ENCODE measurements at regions not wholly inside any gene's neighbourhood (a gene's known extent, or its start where the extent isn't known, plus 50 kb on each side); places are given as distances from the start of the nearest gene placed in this dataset.

- Histone ChIP-seq H3K4me3 (no peak overlapping the region), H3K27ac (replicated peaks in 1 of 4) (no peak overlapping the region), H3K4me1 (no peaks in the 10 kb centered on the region), H3K9me3 (peaks cover 0 to 20% (median 6%) of the 10 kb centered on the region in 4 donors), H3K27me3 (no peaks in the 10 kb centered on the region), H3K36me3 (no peaks in the 10 kb centered on the region)
- TF ChIP-seq, protein P1, sequence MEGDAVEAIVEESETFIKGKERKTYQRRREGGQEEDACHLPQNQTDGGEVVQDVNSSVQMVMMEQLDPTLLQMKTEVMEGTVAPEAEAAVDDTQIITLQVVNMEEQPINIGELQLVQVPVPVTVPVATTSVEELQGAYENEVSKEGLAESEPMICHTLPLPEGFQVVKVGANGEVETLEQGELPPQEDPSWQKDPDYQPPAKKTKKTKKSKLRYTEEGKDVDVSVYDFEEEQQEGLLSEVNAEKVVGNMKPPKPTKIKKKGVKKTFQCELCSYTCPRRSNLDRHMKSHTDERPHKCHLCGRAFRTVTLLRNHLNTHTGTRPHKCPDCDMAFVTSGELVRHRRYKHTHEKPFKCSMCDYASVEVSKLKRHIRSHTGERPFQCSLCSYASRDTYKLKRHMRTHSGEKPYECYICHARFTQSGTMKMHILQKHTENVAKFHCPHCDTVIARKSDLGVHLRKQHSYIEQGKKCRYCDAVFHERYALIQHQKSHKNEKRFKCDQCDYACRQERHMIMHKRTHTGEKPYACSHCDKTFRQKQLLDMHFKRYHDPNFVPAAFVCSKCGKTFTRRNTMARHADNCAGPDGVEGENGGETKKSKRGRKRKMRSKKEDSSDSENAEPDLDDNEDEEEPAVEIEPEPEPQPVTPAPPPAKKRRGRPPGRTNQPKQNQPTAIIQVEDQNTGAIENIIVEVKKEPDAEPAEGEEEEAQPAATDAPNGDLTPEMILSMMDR (IDR thresholded peaks at IDR 0.05) = no peak
- TF ChIP-seq POLR2A (IDR thresholded peaks at IDR 0.05; ENCODE audit: low read depth) (no peak), EP300 (IDR thresholded peaks at IDR 0.05) (no peak), POLR2AphosphoS5 (IDR thresholded peaks at IDR 0.05) (no peak)
- DNase-seq (ENCODE audit: extremely low spot score) = no peak
- intact Hi-C loops (cut with DNase I) = no loop called here
- WGBS = 92% methylated on average over 3 of the region's 3 CpGs
Observed at GRCh38 chr15:58271410-58271809, 133.2 kb downstream of the AQP9 start.

DNA sequence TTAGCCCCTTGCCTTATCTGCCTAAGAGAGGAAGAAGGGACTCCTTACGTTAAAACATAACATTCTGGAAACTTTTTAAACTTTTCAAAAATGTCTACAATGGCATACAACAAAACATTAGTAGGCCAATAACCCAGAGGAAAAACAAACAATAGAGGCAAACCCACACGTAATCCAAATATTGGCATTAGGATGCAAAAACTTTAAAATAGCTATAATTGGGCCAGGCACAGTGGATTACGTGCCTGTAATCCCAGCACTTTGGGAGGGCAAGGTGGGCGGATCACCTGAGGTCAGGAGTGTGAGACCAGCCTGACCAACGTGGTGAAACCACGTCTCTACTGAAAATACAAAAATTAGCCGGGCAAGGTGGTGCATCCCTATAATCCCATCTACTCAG is 134.9 kb downstream of the AQP9 start:
- Histone ChIP-seq H3K9me3 (peaks cover 0 to 13% (median 6%) of the 10 kb centered on the region in 4 donors), H3K4me3 (no peak overlapping the region), H3K36me3 (no peaks in the 10 kb centered on the region), H3K4me1 (no peaks in the 10 kb centered on the region), H3K27me3 (no peaks in the 10 kb centered on the region), H3K27ac (replicated peaks in 1 of 4) (no peak overlapping the region)
- TF ChIP-seq, protein P1 (IDR thresholded peaks at IDR 0.05) = no peak
- TF ChIP-seq EP300 (IDR thresholded peaks at IDR 0.05) (no peak), POLR2AphosphoS5 (IDR thresholded peaks at IDR 0.05) (no peak), POLR2A (IDR thresholded peaks at IDR 0.05; ENCODE audit: low read depth) (no peak)
- no peak for DNase-seq (ENCODE audit: extremely low spot score)
- intact Hi-C loops (cut with DNase I) = no loop called here
- WGBS = 94% methylated on average over 7 of the region's 7 CpGs

- H3K9me3 ChIP-seq = peaks cover 0 to 13% (median 6%) of the 10 kb centered on the region in 4 donors
- no peaks in the 10 kb centered on the region for H3K27me3 ChIP-seq
- no peak overlapping the region for H3K27ac ChIP-seq (replicated peaks in 1 of 4)
- 92% methylated on average over 4 of the region's 4 CpGs for WGBS
- no peak overlapping the region for H3K4me3 ChIP-seq
- no peak for DNase-seq (ENCODE audit: extremely low spot score)
- no peaks in the 10 kb centered on the region for H3K4me1 ChIP-seq
- intact Hi-C loops (cut with DNase I) = no loop called here
- no peaks in the 10 kb centered on the region for H3K36me3 ChIP-seq
- no peak for TF ChIP-seq EP300 (IDR thresholded peaks at IDR 0.05)
- TF ChIP-seq POLR2A (IDR thresholded peaks at IDR 0.05; ENCODE audit: low read depth) = no peak
- no peak for TF ChIP-seq POLR2AphosphoS5 (IDR thresholded peaks at IDR 0.05)
- TF ChIP-seq, protein P1 (IDR thresholded peaks at IDR 0.05) = no peak
Observed at GRCh38 chr15:58274885-58275284, 136.7 kb downstream of the AQP9 start.

DNA sequence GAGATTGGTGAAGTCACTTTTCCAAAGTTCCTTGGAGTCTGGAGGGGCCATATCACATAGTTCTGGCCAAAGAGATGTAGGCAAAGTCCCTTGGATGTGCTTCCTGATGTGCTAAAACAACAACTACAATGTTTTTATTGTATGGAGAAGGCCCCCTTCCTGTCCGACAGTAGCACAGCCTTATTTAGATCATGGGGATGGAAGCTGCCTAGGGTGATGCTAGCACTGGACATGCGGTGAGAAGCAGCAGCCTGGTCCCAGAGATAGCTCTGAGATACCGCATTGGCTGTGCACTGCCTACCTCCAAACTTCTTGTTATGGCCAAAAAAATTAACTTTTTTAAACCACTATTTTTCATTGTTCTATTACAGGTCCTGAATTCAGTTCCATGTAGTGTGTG is 137.6 kb downstream of the AQP9 start:
- no peak for DNase-seq (ENCODE audit: extremely low spot score)
- no peaks in the 10 kb centered on the region for H3K27me3 ChIP-seq

More for the DNA sequence above, 137.6 kb downstream of the AQP9 start:
- Histone ChIP-seq H3K36me3 (no peaks in the 10 kb centered on the region), H3K27ac (replicated peaks in 1 of 4) (no peak overlapping the region), H3K4me3 (no peak overlapping the region), H3K4me1 (no peaks in the 10 kb centered on the region), H3K9me3 (peaks cover 0 to 13% (median 6%) of the 10 kb centered on the region in 4 donors)
- TF ChIP-seq, protein P1 (IDR thresholded peaks at IDR 0.05) = no peak
- TF ChIP-seq POLR2AphosphoS5 (IDR thresholded peaks at IDR 0.05) (no peak), POLR2A (IDR thresholded peaks at IDR 0.05; ENCODE audit: low read depth) (no peak), EP300 (IDR thresholded peaks at IDR 0.05) (no peak)
- WGBS = 83% methylated on average over 3 of the region's 3 CpGs
- intact Hi-C loops (cut with DNase I) = no loop called here
